MCF 10A (cell line): ENCODE measurements at regions not wholly inside any gene's neighbourhood (a gene's known extent, or its start where the extent isn't known, plus 50 kb on each side); places are given as distances from the start of the nearest gene placed in this dataset.

Source experiments
- BruUV-seq: library from RNA; stranded (reverse); fragments of 400-500 nt; replicated peaks from 2 replicates; lab custom pipeline; 2021; lab: Mats Ljungman, UMichigan
- CTCF ChIA-PET: fragments of 300-600 bp; sonication (Branson Sonifier 250); formaldehyde crosslinking; extraction: SDS; loops from one replicate; lab custom pipeline; 2021; ENCODE audit warnings: antibody characterized with exemption, inconsistent platforms; lab: Yijun Ruan, JAX
- POLR2A ChIA-PET: fragments of 300-600, 350-650 bp; sonication (Branson Sonifier 250); formaldehyde crosslinking; extraction: SDS; loops from one replicate; lab custom pipeline; 2020; ENCODE audit warnings: antibody characterized with exemption, inconsistent platforms; lab: Yijun Ruan, JAX
- DNase-seq: peaks from one replicate; pipeline ENCODE4 v3.0.0-alpha.2; 2018; ENCODE audit not compliant: unreplicated experiment
- H3K27ac Mint-ChIP-seq: one replicate; pipeline ENCODE4 v1.8.0; 2022; ENCODE audit warnings: mild to moderate bottlenecking, low read depth, mixed read lengths; ENCODE audit not compliant: unreplicated experiment
- H3K27me3 Mint-ChIP-seq: one replicate; pipeline ENCODE4 v1.8.0; 2022; ENCODE audit warnings: mixed read lengths; ENCODE audit not compliant: insufficient read depth, unreplicated experiment
- H3K36me3 Mint-ChIP-seq: one replicate; pipeline ENCODE4 v1.8.0; 2022; ENCODE audit warnings: mild to moderate bottlenecking, moderate library complexity, mixed read lengths; ENCODE audit not compliant: insufficient read depth, unreplicated experiment
- H3K4me1 Mint-ChIP-seq: one replicate; pipeline ENCODE4 v1.8.0; 2022; ENCODE audit warnings: mixed read lengths; ENCODE audit not compliant: insufficient read depth, unreplicated experiment
- H3K4me3 Mint-ChIP-seq: one replicate; pipeline ENCODE4 v1.8.0; 2022; ENCODE audit warnings: mild to moderate bottlenecking, moderate library complexity, mixed read lengths; ENCODE audit not compliant: unreplicated experiment
- H3K9me3 Mint-ChIP-seq: one replicate; pipeline ENCODE4 v1.8.0; 2022; ENCODE audit warnings: mixed read lengths; ENCODE audit not compliant: unreplicated experiment
- intact Hi-C: fragments of 100-400 bp; cut with micrococcal nuclease; formaldehyde crosslinking; loops from 2 replicates; pipeline ENCODE4 v1.14.1; 2022
- TF ChIP-seq, protein P1 (sequence below): fragments of 200-600 bp; IDR thresholded peaks from one replicate; pipeline ENCODE4 v1.8.0; 2022; ENCODE audit warnings: antibody characterized with exemption, mild to moderate bottlenecking; ENCODE audit not compliant: unreplicated experiment

DNA sequence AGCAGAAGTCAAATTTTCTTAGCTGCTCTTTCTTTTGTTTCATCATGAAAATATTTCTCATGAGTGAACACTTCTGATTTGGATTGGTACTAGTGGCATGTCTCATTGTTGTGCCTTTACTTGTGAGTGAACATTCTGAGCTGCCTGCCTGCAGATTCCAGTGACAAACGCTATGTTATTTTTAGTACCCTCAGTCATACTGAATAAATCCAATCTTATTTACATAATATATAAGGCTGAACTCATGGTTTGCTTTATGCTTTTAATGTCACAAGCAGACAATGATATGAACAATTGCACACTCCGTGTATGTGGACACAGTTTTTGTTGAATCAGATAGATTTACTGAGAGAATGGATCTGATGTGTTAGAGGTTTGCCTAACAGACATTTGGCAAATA is 67.8 kb downstream of the ACTBL2 start:
- intact Hi-C loops, result no loop called here
- no peaks in the 10 kb centered on the region for H3K9me3 Mint-ChIP-seq
- ChIA-PET CTCF (no interaction called here), POLR2A (no interaction called here)
- TF ChIP-seq, protein P1, sequence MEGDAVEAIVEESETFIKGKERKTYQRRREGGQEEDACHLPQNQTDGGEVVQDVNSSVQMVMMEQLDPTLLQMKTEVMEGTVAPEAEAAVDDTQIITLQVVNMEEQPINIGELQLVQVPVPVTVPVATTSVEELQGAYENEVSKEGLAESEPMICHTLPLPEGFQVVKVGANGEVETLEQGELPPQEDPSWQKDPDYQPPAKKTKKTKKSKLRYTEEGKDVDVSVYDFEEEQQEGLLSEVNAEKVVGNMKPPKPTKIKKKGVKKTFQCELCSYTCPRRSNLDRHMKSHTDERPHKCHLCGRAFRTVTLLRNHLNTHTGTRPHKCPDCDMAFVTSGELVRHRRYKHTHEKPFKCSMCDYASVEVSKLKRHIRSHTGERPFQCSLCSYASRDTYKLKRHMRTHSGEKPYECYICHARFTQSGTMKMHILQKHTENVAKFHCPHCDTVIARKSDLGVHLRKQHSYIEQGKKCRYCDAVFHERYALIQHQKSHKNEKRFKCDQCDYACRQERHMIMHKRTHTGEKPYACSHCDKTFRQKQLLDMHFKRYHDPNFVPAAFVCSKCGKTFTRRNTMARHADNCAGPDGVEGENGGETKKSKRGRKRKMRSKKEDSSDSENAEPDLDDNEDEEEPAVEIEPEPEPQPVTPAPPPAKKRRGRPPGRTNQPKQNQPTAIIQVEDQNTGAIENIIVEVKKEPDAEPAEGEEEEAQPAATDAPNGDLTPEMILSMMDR, result no peak
- no peaks in the 10 kb centered on the region for H3K36me3 Mint-ChIP-seq
- no peak overlapping the region for H3K4me3 Mint-ChIP-seq
- no peak for DNase-seq
- H3K27me3 Mint-ChIP-seq, result no peaks in the 10 kb centered on the region
- no TSS peak for BruUV-seq
- no peaks in the 10 kb centered on the region for H3K4me1 Mint-ChIP-seq
- no peak overlapping the region for H3K27ac Mint-ChIP-seq

DNA sequence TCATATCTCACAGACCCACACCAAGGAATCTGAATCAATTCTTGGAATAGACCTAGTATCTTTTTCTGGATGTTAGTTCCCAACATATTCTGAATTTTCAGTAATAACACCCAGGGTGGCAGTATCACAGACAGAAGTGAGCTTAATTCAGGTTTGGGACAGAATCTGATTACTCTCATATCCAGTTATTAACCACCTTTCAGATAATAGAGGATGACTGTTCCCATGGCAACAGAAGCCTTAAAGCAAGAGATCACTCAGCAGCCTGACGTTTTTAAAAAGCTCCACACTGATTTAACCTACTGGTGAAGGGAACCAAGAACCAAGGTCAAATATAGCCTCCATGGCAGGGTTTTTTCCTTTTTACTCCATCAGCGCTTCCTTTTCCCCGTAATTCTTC is 68.4 kb downstream of the ACTBL2 start:
- DNase-seq, result no peak
- H3K9me3 Mint-ChIP-seq, result no peaks in the 10 kb centered on the region
- BruUV-seq, result no TSS peak
- ChIA-PET POLR2A (no interaction called here), CTCF (interaction anchor here (0.8 kb wide), 1 partner anchor 9 kb away, joined by 3 read pairs; no protein-coding TSS in a partner anchor)
- H3K4me3 Mint-ChIP-seq, result no peak overlapping the region
- H3K27me3 Mint-ChIP-seq, result no peaks in the 10 kb centered on the region
- no peak overlapping the region for H3K27ac Mint-ChIP-seq
- H3K36me3 Mint-ChIP-seq, result no peaks in the 10 kb centered on the region
- no peaks in the 10 kb centered on the region for H3K4me1 Mint-ChIP-seq
- TF ChIP-seq, protein P1, result no peak
- intact Hi-C loops, result no loop called here

DNA sequence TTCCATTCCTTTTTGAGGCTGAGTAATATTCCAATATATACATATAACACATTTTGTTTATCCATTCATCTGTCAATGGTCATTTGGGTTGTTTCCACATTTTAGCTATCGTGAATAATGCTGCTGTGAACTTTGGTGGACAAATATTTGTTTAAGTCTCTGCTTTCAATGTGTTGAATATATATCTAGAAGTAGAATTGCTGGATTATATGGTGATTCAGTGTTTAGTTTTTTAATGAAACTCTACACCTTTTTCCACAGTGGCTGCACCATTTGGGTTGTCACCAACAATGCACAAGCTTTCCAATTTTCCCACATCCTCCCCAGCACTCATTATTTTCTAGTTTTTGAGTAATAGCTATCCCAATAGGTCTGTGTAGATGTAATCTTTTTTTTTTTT is 69.5 kb downstream of the ACTBL2 start:
- Mint-ChIP-seq H3K27ac (no peak overlapping the region), H3K4me1 (no peaks in the 10 kb centered on the region), H3K9me3 (no peaks in the 10 kb centered on the region), H3K4me3 (no peak overlapping the region), H3K27me3 (no peaks in the 10 kb centered on the region), H3K36me3 (no peaks in the 10 kb centered on the region)
- TF ChIP-seq, protein P1, result no peak
- POLR2A ChIA-PET, result no interaction called here
- no peak for DNase-seq
- BruUV-seq, result no TSS peak
- intact Hi-C loops, result no loop called here
- CTCF ChIA-PET, result interaction anchor here (0.6 to 0.7 kb wide), 4 partner anchors 21 to 475 kb away, joined by 3 to 4 read pairs (median 4); no protein-coding TSS in a partner anchor

DNA sequence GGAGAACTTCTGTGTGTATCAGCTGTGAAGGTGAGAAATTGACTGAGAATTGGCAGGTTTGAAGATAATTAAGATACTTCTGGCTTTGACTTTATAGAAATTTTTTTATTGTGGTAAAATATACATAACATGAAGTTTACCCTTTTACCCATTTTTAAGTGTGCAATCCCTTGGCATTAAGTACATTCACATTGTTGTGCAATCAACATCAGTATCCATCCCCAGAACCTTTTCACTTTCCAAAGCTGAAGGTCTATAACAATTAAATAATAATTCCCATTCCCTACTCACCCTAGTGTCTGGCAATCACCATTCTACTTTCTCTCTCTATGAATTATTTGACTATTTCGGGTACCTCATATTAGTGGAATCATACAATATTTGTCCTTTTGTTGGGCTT is 69.9 kb downstream of the ACTBL2 start:
- ChIA-PET CTCF (interaction anchor here (0.7 to 0.9 kb wide), 3 partner anchors 9 to 476 kb away, joined by 3 to 4 read pairs (median 3); no protein-coding TSS in a partner anchor), POLR2A (no interaction called here)
- H3K4me1 Mint-ChIP-seq, result no peaks in the 10 kb centered on the region
- intact Hi-C loops, result no loop called here
- no peaks in the 10 kb centered on the region for H3K27me3 Mint-ChIP-seq
- no peaks in the 10 kb centered on the region for H3K36me3 Mint-ChIP-seq
- no peak for DNase-seq
- H3K9me3 Mint-ChIP-seq, result no peaks in the 10 kb centered on the region
- no peak overlapping the region for H3K27ac Mint-ChIP-seq
- TF ChIP-seq, protein P1, result no peak
- no peak overlapping the region for H3K4me3 Mint-ChIP-seq
- no TSS peak for BruUV-seq
